ENCODE measurements at regions not wholly inside any gene's neighbourhood (a gene's known extent, or its start where the extent isn't known, plus 50 kb on each side); places are given as distances from the start of the nearest gene placed in this dataset.
A peak's percentile ranks its signal among the peaks of the same experiment; 100 is the strongest.
"Not testable (repeated sequence)": the region's sequence is repeated elsewhere in the genome, so short reads cannot be mapped to it uniquely, and the experiment has no call there.

- H3K27me3 Mint-ChIP-seq: peaks cover 2% of the 10 kb centered on the region
- H3K36me3 Mint-ChIP-seq: peaks cover 4% of the 10 kb centered on the region
- peaks cover 0 to 3% (median 1%) of the 10 kb centered on the region in 3 donors for H3K9me3 Mint-ChIP-seq
- no peak overlapping the region for H3K27ac Mint-ChIP-seq
- no peaks in the 10 kb centered on the region for H3K4me1 Mint-ChIP-seq
- no peak overlapping the region for H3K4me3 Mint-ChIP-seq
Observed at GRCh38 chr9:108052431-108053080, 563.0 kb upstream of the KLF4 start.

- Mint-ChIP-seq H3K27me3 (peaks cover 2% of the 10 kb centered on the region), H3K27ac (no peak overlapping the region), H3K9me3 (peaks cover 0 to 3% (median 1%) of the 10 kb centered on the region in 3 donors), H3K4me3 (no peak overlapping the region), H3K36me3 (peaks cover 4% of the 10 kb centered on the region), H3K4me1 (no peaks in the 10 kb centered on the region)
Observed at GRCh38 chr9:108050894-108051293, 561.3 kb upstream of the KLF4 start.

- Mint-ChIP-seq H3K27me3 (peaks cover 2% of the 10 kb centered on the region), H3K4me3 (no peak overlapping the region), H3K4me1 (no peaks in the 10 kb centered on the region), H3K9me3 (peaks cover 0 to 3% (median 1%) of the 10 kb centered on the region in 3 donors), H3K27ac (no peak overlapping the region), H3K36me3 (peaks cover 4% of the 10 kb centered on the region)
Observed at GRCh38 chr9:108049671-108050494, 560.3 kb upstream of the KLF4 start.

GRCh38 chr9:108049026-108049607, 559.5 kb upstream of the KLF4 start:
- Mint-ChIP-seq H3K36me3 (peaks cover 4% of the 10 kb centered on the region), H3K27me3 (peaks cover 2% of the 10 kb centered on the region), H3K4me3 (no peak overlapping the region), H3K27ac (no peak overlapping the region), H3K4me1 (no peaks in the 10 kb centered on the region), H3K9me3 (peaks cover 0 to 7% (median 1%) of the 10 kb centered on the region in 3 donors)

GRCh38 chr9:108048406-108049025, 558.9 kb upstream of the KLF4 start:
- Mint-ChIP-seq H3K27ac (no peak overlapping the region), H3K36me3 (peaks cover 4% of the 10 kb centered on the region), H3K27me3 (peaks cover 2% of the 10 kb centered on the region), H3K4me1 (no peaks in the 10 kb centered on the region), H3K9me3 (peaks cover 2 to 11% (median 4%) of the 10 kb centered on the region in 3 donors), H3K4me3 (no peak overlapping the region)

- H3K27ac Mint-ChIP-seq, H3K4me1 Mint-ChIP-seq, H3K36me3 Mint-ChIP-seq, H3K4me3 Mint-ChIP-seq, H3K27me3 Mint-ChIP-seq: not testable (repeated sequence)
- H3K9me3 Mint-ChIP-seq: peaks cover 2 to 12% (median 5%) of the 10 kb centered on the region in 3 donors
Observed at GRCh38 chr9:108047777-108048176, 558.2 kb upstream of the KLF4 start.

- Mint-ChIP-seq H3K9me3 (peaks cover 2 to 12% (median 7%) of the 10 kb centered on the region in 3 donors), H3K27me3 (no peaks in the 10 kb centered on the region), H3K27ac (no peak overlapping the region), H3K4me3 (no peak overlapping the region), H3K36me3 (peaks cover 4% of the 10 kb centered on the region), H3K4me1 (no peaks in the 10 kb centered on the region)
Observed at GRCh38 chr9:108047264-108047663, 557.7 kb upstream of the KLF4 start.

- Mint-ChIP-seq H3K9me3 (peaks cover 2 to 12% (median 7%) of the 10 kb centered on the region in 3 donors), H3K4me3 (no peak overlapping the region)
Observed at GRCh38 chr9:108045851-108046250, 556.3 kb upstream of the KLF4 start.

GRCh38 chr9:108043585-108043984, 554.0 kb upstream of the KLF4 start:
- H3K27ac Mint-ChIP-seq: no peak overlapping the region
- no peaks in the 10 kb centered on the region for H3K27me3 Mint-ChIP-seq
- no peaks in the 10 kb centered on the region for H3K4me1 Mint-ChIP-seq
- H3K36me3 Mint-ChIP-seq: no peaks in the 10 kb centered on the region
- H3K9me3 Mint-ChIP-seq: peaks cover 2 to 12% (median 7%) of the 10 kb centered on the region in 3 donors
- no peak overlapping the region for H3K4me3 Mint-ChIP-seq

More at GRCh38 chr9:108045851-108046250, 556.3 kb upstream of the KLF4 start:
- Mint-ChIP-seq H3K27me3 (no peaks in the 10 kb centered on the region), H3K36me3 (peaks cover 4% of the 10 kb centered on the region), H3K4me1 (no peaks in the 10 kb centered on the region), H3K27ac (peak overlapping the region in 1 of 3 donors; percentile 25)

- H3K27ac Mint-ChIP-seq: no peak overlapping the region
Observed at GRCh38 chr9:108041551-108041950, 552.0 kb upstream of the KLF4 start.

GRCh38 chr9:108040783-108041182, 551.2 kb upstream of the KLF4 start:
- Mint-ChIP-seq H3K27ac (no peak overlapping the region), H3K4me1 (no peaks in the 10 kb centered on the region), H3K27me3 (no peaks in the 10 kb centered on the region), H3K4me3 (no peak overlapping the region), H3K36me3 (peaks cover 2% of the 10 kb centered on the region), H3K9me3 (peaks cover 2 to 9% (median 6%) of the 10 kb centered on the region in 3 donors)

More at GRCh38 chr9:108041551-108041950, 552.0 kb upstream of the KLF4 start:
- Mint-ChIP-seq H3K36me3 (peaks cover 2% of the 10 kb centered on the region), H3K4me3 (no peak overlapping the region), H3K9me3 (peaks cover 2 to 9% (median 6%) of the 10 kb centered on the region in 3 donors), H3K27me3 (no peaks in the 10 kb centered on the region), H3K4me1 (no peaks in the 10 kb centered on the region)

- Mint-ChIP-seq H3K4me3 (no peak overlapping the region), H3K9me3 (peaks cover 2 to 9% (median 6%) of the 10 kb centered on the region in 3 donors), H3K27ac (no peak overlapping the region), H3K27me3 (no peaks in the 10 kb centered on the region), H3K36me3 (peaks cover 2% of the 10 kb centered on the region), H3K4me1 (no peaks in the 10 kb centered on the region)
Observed at GRCh38 chr9:108039493-108039892, 549.9 kb upstream of the KLF4 start.

- Mint-ChIP-seq H3K4me3 (no peak overlapping the region), H3K9me3 (peaks cover 2 to 6% (median 6%) of the 10 kb centered on the region in 3 donors), H3K36me3 (peaks cover 2% of the 10 kb centered on the region), H3K27ac (no peak overlapping the region), H3K27me3 (no peaks in the 10 kb centered on the region), H3K4me1 (no peaks in the 10 kb centered on the region)
Observed at GRCh38 chr9:108039012-108039411, 549.4 kb upstream of the KLF4 start.

- Mint-ChIP-seq H3K27me3 (no peaks in the 10 kb centered on the region), H3K9me3 (peaks cover 0 to 8% (median 6%) of the 10 kb centered on the region in 3 donors), H3K36me3 (peaks cover 2% of the 10 kb centered on the region), H3K4me3 (no peak overlapping the region), H3K27ac (no peak overlapping the region), H3K4me1 (no peaks in the 10 kb centered on the region)
Observed at GRCh38 chr9:108035487-108035886, 545.9 kb upstream of the KLF4 start.

All from IgD-negative memory B cell (primary cell).